ENCODE measurements at regions not wholly inside any gene's neighbourhood (a gene's known extent, or its start where the extent isn't known, plus 50 kb on each side); places are given as distances from the start of the nearest gene placed in this dataset.
"Not testable (repeated sequence)": the region's sequence is repeated elsewhere in the genome, so short reads cannot be mapped to it uniquely, and the experiment has no call there.

DNA sequence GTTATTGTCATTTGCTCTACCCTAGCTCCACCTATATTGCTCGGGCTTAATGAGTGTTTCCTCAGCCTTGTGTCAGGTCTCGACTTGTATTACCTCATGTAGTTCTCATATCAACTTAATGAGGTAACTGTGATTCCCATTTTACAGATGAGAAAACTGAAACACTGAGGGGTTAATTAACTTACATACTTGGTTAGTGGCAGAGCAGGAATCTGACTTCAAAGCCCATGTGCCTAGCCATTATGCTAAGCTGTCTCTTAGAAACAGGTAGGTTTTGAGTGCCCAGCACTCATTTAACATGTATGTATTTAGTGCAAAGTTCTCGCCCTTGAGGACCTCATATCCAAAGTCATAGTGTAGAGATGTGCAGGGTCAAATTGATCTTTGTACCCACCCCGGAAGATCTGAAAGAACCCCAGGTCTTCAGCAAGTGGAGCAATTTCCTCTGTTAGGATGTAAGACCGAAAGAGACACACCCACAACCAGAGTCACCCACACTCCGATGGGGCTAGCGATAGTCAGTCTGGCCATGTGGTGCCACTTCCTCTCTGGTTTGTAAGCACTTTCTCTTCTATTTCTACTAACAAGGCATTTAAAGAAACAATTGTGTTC is 121.0 kb upstream of the SLC39A10 start:
- DNase-seq: no peak

DNA sequence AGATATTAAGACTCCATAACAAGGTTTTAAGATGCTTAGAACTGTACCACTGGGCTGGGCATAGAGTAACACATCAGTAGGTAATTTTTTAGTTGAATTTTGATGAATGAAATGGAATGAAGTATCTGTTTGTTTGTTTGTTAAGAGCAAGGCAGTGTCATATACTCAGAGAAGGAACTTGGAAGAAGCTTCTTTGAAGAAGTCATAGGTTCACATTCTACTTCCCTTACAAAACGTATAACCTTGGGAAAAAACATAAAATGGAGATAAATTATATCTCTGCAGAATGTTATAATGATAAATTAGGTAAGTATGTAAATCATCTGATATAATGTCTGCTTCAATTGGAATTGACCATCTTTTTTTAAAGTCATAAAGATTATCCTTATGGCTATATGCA is 122.1 kb upstream of the SLC39A10 start:
- no peak for DNase-seq

DNA sequence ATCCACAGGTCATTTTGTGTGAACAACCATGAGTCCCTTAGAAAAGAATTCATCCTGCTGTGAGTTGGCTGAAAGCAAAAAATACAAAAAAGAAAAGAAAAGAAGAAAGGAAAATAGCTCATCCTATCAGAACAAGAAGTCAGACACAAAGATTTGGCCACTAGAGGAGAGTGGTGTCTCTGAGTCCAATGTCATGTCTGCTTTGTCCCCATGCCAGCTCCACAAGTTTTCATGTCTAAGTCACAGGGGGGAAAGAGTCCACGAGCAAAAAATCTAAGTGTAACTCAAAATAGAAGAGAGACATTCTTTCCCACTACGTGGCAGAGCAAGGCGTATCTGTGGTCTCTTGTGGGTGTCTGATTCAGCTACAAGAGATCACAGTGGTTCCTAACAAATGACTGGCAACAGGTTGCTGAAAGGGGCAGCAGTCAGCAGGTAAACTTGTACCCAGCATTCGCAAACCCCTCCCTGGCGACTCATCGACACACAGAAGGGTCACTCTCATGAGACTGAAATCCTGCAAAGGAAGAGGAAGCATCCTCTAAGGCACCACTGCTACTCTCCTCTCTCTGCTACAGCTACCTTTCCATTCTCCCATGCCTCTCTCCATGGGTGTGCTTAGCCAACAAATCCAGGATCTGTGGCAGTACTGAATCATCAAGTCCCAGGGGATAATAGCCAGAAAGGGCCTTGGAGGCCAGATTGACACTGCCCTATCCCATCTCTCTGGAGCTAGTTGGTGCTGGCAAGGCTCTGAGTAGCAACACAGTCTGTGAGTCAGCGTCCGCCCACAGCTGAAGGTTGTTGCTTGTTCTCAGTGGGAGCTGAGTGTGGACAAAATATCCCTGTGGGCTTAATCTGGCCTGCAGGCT is 123.0 kb upstream of the SLC39A10 start:
- no peak for DNase-seq

DNA sequence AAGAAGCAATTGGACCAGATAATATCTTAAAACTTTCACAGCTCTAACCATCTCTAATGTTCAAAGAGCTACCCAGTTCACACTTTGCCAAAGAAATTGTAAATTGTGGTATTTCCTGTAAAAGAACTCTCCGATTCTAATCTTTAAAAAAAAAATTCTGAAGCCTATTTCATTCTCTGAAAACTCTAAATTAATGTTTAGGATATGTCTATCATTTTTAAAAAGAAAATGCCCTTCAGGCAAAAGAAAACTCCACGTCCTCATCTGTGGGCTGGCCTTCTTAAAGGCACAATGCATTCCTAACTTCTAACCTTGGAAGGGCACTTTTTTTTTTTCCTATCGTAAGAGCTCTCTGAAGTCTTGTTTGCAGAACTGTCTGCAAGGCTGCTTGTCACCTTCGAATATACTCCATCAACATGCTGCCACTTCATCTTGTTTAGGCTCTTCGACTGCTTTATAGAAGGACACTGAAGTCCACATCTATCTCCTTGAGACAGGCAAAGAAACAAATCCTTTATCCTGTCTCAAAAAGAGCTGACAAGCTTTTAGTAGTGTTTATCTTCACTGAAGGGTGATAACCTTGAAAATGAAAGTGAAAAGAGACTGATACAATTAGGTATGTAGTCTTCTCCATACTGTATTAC is 124.3 kb upstream of the SLC39A10 start:
- no peak for DNase-seq

DNA sequence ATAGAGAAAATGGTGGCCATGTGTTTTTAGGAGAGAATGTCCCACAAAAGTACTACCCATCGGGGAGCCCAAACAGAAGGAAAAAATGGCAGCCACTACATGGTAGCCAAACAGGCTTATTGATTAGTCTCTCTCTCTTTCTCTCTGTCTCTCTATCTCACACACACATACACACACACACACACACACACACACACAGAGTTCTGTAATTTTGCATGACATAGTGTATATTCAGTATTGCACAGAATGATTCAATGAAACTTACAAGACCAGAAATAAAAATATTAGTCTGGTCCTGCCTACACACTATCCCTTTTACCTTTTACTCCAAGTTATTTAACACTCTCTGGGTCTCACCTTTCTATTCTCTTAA is 124.8 kb upstream of the SLC39A10 start:
- no peak for DNase-seq

DNA sequence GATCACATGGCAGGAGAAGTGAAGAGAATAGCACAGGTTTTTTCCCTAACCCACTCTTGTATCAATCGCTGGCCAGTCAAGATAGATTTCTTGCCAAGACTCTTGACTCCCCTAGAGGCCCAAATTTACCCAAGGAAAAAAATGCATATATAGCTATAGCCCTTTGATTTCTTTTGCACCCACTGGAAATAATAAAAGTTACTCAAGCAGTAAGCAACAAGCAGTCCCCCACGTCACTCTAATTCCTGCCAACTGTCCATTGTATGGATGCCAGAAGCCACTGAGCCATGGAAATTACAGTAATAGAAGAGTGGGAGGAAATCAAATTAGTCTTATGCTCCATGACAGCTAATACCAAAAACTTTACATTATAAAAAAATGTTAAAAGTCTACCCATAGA is 125.3 kb upstream of the SLC39A10 start:
- DNase-seq: no peak

DNA sequence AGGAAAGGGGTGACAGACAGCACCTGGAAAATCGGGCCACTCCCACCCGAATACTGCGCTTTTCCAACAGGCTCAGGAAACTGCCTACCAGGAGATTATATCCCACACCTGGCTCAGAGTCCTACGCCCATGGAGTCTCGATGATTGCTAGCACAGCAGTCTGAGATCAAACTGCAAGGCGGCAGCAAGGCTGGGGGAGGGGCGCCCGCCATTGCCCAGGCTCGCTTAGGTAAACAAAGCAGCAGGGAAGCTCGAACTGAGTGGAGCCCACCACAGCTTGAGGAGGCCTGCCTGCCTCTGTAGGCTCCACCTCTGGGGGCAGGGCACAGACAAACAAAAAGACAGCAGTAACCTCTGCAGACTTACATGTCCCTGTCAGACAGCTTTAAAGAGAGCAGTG is 133.8 kb upstream of the SLC39A10 start:
- not testable (repeated sequence) for DNase-seq

DNA sequence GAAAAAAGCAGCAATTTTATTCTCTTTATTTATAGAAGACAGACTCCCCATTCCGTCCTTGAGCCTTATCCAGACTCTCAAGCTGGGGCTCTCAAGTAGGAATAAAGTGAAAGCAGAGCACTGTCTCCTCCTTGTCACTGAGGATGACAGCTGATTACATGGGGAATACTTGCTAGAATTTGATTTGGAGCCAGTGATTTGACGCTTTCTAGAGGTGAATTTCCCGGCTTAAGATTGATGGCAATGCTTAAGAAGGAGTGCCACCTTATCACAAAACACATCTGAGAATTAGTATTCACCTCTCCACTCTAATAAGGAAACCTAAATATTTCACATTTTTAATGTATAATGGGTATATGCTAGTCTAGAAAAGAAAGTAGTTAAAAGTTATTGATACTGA is 135.4 kb upstream of the SLC39A10 start:
- no peak for DNase-seq

DNA sequence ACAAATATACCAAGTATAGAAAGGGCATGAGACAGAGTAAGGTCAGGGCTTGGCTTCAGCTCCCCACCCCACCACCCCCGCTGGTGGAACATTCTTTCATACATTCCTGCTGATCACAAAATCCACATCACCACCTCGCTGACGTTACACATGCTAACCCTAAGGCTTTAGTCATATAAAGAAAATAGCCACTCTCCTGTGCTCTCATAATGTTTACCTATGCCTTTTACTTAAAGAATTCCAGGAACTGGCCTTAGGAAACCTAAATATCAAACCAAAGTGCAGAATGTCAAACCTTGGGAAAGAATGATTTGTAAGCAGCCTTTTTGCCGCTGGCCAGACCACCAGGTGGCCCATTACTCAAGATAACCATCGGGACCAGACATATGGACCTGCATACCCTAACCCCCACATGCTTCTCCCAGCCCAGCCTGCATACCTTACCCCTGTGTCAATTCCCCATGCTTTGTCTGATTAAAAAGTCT is 136.3 kb upstream of the SLC39A10 start:
- DNase-seq: no peak

DNA sequence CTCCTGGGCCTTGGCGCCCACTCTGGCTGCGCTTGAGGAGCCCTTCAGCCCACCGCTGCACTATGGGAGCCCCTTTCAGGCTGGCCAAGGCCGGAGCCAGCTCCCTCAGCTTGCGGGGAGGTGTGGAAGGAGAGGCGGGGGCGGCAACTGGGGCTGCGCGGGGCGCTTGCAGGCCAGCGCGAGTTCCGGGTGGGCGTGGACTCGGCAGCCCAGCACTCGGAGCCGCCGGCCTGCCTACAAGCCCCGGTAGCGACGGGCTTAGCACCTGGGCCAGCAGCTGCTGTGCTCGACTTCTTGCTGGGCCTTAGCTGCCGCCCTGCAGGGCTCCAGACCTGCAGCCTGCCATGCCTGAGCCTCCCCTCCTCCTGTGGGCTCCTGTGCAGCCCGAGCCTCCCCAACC is 141.5 kb upstream of the SLC39A10 start:
- no peak for DNase-seq

DNA sequence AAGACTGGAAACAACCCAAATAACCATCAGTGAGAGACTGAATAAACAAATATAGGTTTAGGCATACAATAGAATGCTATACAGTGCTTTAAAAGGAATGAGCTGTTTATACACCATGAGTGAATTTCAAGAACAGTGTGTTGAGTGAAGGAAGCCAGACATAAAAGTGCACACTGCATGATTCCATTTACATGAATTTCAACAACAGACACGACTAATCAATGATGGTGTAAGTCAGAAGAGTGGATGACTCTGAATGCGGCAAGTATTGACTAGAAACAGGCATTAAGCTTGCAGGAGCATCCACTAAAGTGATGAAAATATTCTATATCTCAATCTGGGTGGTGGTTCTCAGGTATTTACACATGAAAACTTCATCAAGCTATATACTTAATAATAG is 142.7 kb upstream of the SLC39A10 start:
- DNase-seq: no peak

DNA sequence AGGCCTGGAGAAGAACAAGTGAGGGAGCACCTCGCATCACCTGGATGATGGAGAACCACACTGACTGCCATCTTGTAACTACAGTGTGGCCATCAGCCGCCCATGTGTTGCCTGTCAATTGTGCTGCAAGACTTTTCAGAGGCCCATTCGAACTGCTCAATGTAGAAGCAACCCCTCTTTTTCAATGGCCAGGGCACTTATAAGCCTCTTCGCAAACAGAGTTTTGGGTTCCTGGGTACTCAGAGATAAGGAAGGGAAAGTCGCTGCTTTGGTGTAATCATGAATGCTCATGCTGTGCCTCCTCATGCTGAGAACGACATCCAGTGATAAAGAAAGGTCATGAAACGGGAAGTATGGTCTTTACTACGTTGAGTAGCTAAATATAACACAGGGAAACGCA is 143.9 kb upstream of the SLC39A10 start:
- DNase-seq: no peak

DNA sequence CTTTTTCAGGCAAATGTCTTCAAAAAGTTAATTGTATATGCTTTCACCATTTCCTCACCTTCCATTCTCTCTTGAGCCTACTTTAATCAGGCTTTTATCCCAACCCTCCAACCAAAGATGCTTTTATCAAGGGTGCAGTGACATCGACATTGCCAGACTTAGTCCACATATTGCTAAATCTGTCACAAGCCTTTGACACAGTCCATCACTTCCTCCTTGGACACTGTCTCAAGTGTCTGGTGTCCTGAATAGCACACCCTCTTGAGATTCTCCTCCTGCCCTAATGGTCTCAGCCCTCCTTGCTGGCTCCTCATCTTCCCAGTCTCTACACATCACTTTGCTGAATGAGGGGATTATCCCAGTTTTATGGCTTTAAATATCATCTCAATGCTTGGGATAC is 147.5 kb upstream of the SLC39A10 start:
- DNase-seq: no peak

DNA sequence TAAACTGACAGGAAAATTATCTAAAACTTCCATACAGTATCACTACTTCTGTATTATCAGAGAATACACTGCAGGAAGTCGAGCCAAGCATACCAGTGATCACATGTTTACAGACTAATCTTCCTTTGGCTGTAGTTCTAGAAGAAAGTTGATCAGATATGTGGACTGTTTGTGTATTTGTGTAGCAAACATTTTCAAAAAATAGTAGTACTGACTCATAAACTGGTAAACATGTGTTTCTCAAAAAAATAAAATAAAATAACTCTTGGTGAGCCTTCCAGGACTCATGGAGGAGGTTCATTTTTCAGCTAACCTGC is 148.9 kb upstream of the SLC39A10 start:
- no peak for DNase-seq

DNA sequence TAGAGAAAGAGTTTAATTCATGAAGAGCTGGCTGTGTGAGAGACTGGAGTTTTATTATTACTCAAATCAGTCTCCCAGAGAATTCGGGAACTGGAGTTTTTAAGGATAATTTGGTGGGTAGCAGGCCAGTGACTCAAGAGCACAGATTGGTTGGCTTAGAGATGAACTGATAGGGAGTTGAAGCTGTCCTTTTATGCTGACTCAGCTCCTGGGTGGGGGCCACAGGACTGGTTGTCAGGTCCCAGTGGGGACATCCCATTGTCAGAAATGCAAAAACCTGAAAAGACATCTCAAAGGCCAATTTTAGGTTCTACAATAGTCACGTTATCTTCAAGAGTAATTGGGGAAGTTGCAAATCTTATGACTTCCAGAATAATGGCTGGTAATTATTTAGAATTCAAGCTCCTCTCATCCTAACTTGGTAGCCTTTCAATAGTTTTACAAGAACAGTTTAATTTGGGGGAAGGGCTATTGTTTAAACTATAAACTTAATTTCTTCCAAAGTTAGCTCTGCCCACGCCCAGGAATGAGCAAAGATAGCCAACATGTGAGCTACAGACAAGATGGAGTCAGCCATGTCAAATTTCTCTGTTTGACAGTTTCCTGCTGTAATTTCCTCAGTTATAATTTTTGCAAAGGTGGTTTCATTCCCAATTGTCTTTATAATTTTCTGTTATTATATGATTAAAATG is 149.4 kb upstream of the SLC39A10 start:
- DNase-seq: no peak

DNA sequence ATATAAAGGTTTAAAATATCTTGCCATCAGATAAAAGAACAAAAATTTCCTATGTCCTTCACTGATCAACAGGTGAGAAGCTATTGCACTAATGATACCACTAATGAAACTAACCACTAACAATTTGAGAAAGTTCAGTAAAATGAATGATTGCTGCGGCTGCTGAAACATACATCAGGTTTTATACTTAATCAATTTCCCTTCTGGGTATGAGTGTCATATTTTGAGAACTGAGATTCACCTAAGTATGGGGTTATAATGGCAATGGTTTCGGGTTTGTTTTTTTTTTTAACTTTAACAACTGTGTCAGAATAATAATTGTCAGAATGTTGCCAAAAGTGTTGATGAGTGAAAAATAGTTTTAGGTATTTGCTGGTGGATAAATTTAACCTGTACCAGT is 151.3 kb upstream of the SLC39A10 start:
- DNase-seq: no peak

DNA sequence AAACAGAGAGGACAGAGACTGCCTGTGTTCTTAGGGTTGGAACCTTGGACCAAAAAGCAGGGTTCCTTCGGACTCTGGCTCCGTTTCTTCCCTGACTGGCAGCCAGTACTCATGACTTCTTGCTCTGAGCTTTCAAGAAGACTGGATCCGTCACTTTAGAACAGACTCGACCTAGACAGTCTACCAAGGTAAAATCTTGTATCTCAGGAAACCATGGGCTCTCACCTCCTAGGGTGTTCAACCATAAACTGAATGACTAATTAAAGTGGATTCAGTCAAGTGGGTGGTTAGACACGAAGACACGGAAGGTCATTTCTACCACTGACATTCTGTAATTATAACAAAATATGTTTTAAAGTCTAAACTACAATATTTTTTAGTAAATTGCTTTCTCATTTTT is 153.8 kb upstream of the SLC39A10 start:
- DNase-seq: no peak

DNA sequence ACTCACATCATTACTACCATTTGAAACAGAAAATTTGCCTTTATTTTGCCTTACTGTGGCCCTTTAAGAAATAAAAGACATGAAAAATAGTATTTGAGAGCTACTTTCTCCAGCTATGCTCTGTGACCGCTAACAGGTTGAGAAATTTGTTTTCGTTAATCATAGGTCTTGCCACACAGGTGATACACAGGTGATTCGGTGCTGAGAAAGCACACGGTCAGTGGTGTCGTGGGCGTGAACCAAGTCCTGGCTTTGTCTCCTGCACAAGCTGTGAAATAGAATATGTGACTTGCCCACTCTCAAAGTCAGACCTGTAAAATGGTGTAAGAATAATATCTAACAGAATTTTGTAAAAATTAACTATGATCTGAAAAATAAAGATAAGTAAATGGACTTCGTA is 155.3 kb upstream of the SLC39A10 start:
- DNase-seq: no peak

DNA sequence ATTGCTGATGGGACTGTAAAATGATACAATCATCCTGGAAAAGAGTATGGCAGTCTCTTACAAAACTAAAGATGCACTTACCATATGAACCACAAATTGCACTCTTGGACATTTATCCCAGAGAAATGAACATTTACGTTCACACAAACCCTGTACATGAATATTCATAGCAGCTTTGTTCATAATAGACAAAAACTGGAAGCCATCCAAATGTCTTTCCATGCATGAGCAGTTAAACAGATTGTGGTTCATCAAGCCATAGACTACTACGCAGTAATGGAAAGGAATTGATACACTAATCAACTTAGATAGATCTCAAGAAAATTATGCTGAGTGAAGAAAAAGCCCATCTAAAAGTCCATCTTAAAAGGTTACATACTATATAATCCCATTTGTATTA is 156.1 kb upstream of the SLC39A10 start:
- DNase-seq: peak; percentile 10

DNA sequence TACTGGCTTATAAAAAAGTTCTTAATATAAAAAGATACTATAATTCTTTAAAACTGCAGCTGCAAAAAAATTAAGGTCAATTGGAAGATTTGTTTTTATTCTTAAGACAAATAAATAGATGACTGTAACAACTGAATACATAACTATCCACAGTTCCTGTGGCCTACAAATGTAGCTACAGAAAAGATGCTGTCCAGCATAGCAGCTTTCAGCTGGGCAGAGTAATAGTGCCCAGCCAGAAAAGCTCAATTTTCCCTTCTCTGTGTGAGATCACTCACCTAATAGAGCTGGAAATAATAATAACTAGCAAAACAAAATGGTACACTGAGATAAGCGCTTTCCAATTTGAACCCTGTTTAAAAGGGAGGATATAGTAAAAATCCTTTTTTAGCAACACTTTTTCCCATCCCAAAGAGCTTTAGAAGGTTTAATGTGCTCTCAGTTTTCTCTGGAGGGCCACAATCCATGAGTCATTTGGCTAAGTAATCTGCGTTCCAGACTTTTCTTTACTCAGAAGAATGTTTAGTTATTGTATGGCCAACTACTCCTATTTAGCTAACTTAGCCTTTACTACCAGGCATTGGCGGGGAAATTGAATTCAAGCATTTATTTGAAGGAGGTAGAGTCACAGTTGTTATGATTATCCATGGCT is 158.1 kb upstream of the SLC39A10 start:
- DNase-seq: no peak

DNA sequence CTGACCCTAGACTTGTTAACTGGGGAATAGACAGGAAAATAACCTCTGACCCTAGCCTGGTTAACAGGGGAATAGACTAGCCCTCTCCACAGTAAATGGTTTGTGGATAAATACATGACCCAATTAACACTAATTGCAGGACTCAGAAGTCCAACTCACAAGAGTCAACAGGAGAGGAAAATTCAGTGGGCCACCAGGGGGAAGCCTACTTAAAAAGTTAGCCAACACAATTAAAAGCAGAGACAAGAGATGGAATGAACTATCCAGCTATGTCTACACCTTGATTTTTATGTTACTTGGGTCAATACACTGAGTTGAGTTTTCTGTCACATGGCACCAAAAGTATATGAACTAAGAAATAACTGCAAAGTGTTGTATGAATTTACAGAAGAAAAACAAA is 158.8 kb upstream of the SLC39A10 start:
- no peak for DNase-seq

DNA sequence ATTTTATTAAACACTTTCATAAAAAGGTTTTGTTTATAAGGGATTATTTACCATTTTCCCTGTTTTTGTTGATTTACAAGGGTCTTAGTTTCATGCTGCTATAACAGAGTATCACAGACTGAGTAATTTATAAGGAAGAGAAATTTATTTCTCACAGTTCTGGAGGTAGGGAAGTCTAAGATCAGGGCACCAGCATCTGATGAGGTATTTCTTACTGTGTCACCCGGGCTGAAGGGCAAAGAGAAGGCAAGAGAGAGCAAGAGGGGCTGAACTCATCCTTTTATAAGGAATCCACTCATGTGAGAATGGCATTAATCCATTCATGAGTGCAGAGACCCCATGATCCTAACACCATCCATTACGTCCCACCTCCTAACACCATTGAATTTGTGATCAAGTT is 160.0 kb upstream of the SLC39A10 start:
- no peak for DNase-seq

DNA sequence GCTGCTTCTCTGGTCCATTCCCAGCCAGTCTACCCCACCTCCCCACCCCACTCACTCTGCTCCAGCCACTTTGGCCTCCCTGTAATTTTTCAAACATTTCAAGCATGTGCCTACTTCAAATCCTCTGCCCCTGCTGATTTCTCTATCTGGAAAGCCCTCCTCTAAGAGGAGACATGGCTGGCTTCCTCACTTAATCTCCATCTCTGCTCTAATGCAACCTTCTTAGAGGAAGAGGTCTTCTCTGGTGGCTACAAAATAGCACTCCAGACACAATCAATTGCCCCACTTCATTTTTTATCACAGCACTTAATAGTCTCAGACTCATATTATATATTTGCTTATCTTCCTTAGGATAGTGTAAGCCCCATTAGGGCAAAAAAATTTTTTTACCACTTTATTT is 161.1 kb upstream of the SLC39A10 start:
- DNase-seq: no peak

Data from NCI-H1436 (cell line).